Mesothelial cell of epicardium (in vitro differentiated cells): ENCODE measurements at regions not wholly inside any gene's neighbourhood (a gene's known extent, or its start where the extent isn't known, plus 50 kb on each side); places are given as distances from the start of the nearest gene placed in this dataset.

Experiments used
- DNase-seq, 2 experiments: peaks; one replicate each; pipeline ENCODE4 v3.0.0; 2021; ENCODE audit warnings: low spot score in 2 of 2; ENCODE audit not compliant: unreplicated experiment in 2 of 2
- H3K27ac Mint-ChIP-seq: 2 replicates; pipeline ENCODE4 v1.8.0; 2021; ENCODE audit warnings: mixed read lengths
- H3K27me3 Mint-ChIP-seq: 2 replicates; pipeline ENCODE4 v1.8.0; 2021; ENCODE audit warnings: low read depth, mixed read lengths
- H3K36me3 Mint-ChIP-seq: 2 replicates; pipeline ENCODE4 v1.8.0; 2021; ENCODE audit warnings: mixed read lengths
- H3K4me1 Mint-ChIP-seq: 2 replicates; pipeline ENCODE4 v1.8.0; 2021; ENCODE audit warnings: mixed read lengths
- H3K4me3 Mint-ChIP-seq: 2 replicates; pipeline ENCODE4 v1.8.0; 2021; ENCODE audit warnings: mild to moderate bottlenecking, moderate library complexity, mixed read lengths
- H3K9me3 Mint-ChIP-seq: 2 replicates; pipeline ENCODE4 v1.8.0; 2021; ENCODE audit warnings: mixed read lengths
- CTCF ChIP-seq: fragments of 200-600 bp; sonication (generic); IDR thresholded peaks from one replicate; pipeline ENCODE4 v1.5.0; 2021; ENCODE audit warnings: antibody characterized with exemption; ENCODE audit not compliant: unreplicated experiment

DNA sequence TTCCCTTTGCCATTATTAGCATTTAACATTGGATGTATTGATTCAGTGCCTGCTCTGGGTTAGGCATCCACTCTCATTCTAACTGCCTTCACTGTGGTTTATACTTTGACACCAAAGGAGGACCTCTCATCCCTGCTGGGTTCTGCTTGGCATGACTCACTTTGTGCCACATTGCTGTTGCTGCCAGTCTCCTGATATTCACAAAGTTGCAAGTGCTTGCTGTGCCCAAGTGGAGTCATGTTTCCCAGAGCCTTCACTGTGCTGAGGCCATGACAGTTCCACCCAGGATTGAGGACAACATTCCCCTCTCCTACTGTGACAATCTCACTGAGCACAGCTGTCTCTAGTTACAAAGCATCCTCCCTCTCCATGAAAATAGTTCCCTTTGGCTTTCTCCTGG, 519.9 kb upstream of the USP24 start:
- H3K36me3 Mint-ChIP-seq: no peaks in the 10 kb centered on the region
- H3K4me1 Mint-ChIP-seq: no peaks in the 10 kb centered on the region
- H3K4me3 Mint-ChIP-seq: no peak overlapping the region
- no peaks in the 10 kb centered on the region for H3K27me3 Mint-ChIP-seq
- peaks cover 6% of the 10 kb centered on the region for H3K9me3 Mint-ChIP-seq
- no peak for DNase-seq
- no peak for TF ChIP-seq CTCF
- H3K27ac Mint-ChIP-seq: no peak overlapping the region

DNA sequence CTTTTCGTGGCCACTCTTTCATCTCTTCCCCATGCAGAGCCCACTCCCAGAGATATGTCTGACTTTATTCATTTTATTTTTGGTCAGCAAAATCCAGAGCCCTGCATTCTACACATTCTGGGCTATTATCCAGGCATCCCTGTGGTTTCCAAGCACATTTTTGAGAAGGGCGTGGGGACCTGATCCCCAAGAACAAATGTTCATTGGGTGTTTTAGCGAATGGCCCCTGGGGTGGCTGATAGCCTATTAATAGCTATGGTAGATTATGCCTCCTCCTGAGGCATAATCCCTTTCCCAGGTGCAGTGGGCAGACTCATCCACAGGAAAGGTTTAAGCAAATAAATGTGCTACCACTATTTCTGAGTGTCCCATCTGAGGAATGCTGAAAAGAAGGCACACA, 511.8 kb upstream of the USP24 start:
- no peaks in the 10 kb centered on the region for H3K36me3 Mint-ChIP-seq
- H3K9me3 Mint-ChIP-seq: peaks cover 10% of the 10 kb centered on the region
- H3K4me1 Mint-ChIP-seq: peaks cover 12% of the 10 kb centered on the region
- H3K27ac Mint-ChIP-seq: no peak overlapping the region
- no peak for TF ChIP-seq CTCF
- no peak for DNase-seq
- H3K27me3 Mint-ChIP-seq: no peaks in the 10 kb centered on the region
- no peak overlapping the region for H3K4me3 Mint-ChIP-seq

- no peak for TF ChIP-seq CTCF
- Mint-ChIP-seq H3K4me1 (peaks cover 14% of the 10 kb centered on the region), H3K4me3 (no peak overlapping the region), H3K9me3 (peaks cover 10% of the 10 kb centered on the region), H3K27me3 (no peaks in the 10 kb centered on the region), H3K27ac (no peak overlapping the region), H3K36me3 (no peaks in the 10 kb centered on the region)
- no peak for DNase-seq
Observed at GRCh38 chr1:55725378-55725777, 510.2 kb upstream of the USP24 start.

GRCh38 chr1:55724551-55725325, 509.6 kb upstream of the USP24 start:
- TF ChIP-seq CTCF: no peak
- Mint-ChIP-seq H3K4me3 (no peak overlapping the region), H3K27me3 (no peaks in the 10 kb centered on the region), H3K36me3 (no peaks in the 10 kb centered on the region), H3K4me1 (peaks cover 15% of the 10 kb centered on the region), H3K9me3 (peaks cover 6% of the 10 kb centered on the region), H3K27ac (no peak overlapping the region)
- no peak for DNase-seq

DNA sequence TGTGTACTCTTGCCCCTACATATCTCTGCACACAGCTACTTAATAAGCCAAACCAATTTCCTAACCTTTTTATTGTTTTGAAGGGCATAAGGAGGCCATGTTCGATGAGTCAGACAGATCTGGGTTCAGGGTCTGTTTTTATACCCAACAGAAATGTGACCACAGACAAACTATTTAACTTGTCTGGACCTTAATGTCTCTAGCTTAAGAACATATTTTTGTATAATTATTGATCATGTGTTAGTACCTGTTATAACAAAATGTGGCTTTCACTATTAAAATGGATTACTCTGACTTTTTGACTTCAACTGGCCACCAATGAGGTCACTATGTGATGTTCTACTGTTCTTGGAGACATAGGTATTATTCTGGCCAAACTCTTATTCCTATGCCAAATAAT, 507.8 kb upstream of the USP24 start:
- peaks cover 6% of the 10 kb centered on the region for H3K9me3 Mint-ChIP-seq
- no peak for DNase-seq
- H3K27me3 Mint-ChIP-seq: no peaks in the 10 kb centered on the region
- no peak overlapping the region for H3K4me3 Mint-ChIP-seq
- no peak for TF ChIP-seq CTCF
- H3K4me1 Mint-ChIP-seq: peaks cover 24% of the 10 kb centered on the region
- no peaks in the 10 kb centered on the region for H3K36me3 Mint-ChIP-seq
- no peak overlapping the region for H3K27ac Mint-ChIP-seq
